ENCODE measurements at regions not wholly inside any gene's neighbourhood (a gene's known extent, or its start where the extent isn't known, plus 50 kb on each side); places are given as distances from the start of the nearest gene placed in this dataset.

DNA sequence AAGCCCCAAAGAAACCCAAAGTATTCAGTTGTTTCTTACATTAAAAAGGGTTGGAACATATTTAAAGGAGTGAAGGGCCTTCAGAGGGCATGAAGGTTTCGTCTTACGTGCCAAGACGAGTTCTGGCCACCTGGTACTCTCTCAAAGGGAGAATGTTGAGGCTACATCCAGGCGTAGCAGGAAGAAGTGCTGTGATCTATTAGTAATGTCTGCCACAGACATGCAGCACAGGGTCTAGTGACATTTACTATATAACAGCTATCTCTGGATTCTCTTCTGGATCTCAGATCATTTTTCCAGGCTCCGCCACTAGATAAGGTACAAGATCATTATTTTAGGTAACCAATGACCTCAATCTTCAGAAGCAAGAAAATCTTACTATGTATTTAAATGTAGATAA is 76.5 kb upstream of the ARID5B start:
- TF ChIP-seq, protein P1, sequence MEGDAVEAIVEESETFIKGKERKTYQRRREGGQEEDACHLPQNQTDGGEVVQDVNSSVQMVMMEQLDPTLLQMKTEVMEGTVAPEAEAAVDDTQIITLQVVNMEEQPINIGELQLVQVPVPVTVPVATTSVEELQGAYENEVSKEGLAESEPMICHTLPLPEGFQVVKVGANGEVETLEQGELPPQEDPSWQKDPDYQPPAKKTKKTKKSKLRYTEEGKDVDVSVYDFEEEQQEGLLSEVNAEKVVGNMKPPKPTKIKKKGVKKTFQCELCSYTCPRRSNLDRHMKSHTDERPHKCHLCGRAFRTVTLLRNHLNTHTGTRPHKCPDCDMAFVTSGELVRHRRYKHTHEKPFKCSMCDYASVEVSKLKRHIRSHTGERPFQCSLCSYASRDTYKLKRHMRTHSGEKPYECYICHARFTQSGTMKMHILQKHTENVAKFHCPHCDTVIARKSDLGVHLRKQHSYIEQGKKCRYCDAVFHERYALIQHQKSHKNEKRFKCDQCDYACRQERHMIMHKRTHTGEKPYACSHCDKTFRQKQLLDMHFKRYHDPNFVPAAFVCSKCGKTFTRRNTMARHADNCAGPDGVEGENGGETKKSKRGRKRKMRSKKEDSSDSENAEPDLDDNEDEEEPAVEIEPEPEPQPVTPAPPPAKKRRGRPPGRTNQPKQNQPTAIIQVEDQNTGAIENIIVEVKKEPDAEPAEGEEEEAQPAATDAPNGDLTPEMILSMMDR (IDR thresholded peaks at IDR 0.05), result no peak
- TF ChIP-seq POLR2AphosphoS5 (IDR thresholded peaks at IDR 0.05; ENCODE audit: low read depth, low read length) (no peak), YY1 (IDR thresholded peaks at IDR 0.05; ENCODE audit: low read depth) (no peak), MXI1 (IDR thresholded peaks at IDR 0.05; ENCODE audit: low read depth, low read length) (no peak), RCOR1 (IDR thresholded peaks at IDR 0.05; ENCODE audit: low read length) (no peak), GABPA (IDR thresholded peaks at IDR 0.05; ENCODE audit: low read depth) (no peak), EZH2phosphoT487 (IDR thresholded peaks at IDR 0.05; ENCODE audit: borderline replicate concordance, low read depth) (no peak), EP300 (IDR thresholded peaks at IDR 0.05; ENCODE audit: borderline replicate concordance in 1 of 2, low read depth in 1 of 2, low read length in 1 of 2) (no peak), TAF1 (IDR thresholded peaks at IDR 0.05; ENCODE audit: borderline replicate concordance, low read depth, low read length) (no peak), SIN3A (IDR thresholded peaks at IDR 0.05; ENCODE audit: borderline replicate concordance, low read depth, low read length) (no peak), FOXJ3 (CRISPR knock-in tag; IDR thresholded peaks at IDR 0.05) (no peak), JUND (IDR thresholded peaks at IDR 0.05) (no peak), SMC3 (IDR thresholded peaks at IDR 0.05; ENCODE audit: low read depth, low read length) (no peak)
- TF ChIP-seq, protein P2, sequence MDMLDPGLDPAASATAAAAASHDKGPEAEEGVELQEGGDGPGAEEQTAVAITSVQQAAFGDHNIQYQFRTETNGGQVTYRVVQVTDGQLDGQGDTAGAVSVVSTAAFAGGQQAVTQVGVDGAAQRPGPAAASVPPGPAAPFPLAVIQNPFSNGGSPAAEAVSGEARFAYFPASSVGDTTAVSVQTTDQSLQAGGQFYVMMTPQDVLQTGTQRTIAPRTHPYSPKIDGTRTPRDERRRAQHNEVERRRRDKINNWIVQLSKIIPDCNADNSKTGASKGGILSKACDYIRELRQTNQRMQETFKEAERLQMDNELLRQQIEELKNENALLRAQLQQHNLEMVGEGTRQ (IDR thresholded peaks at IDR 0.05; ENCODE audit: borderline replicate concordance, low read depth, low read length), result no peak
